SK-N-SH (cell line): ENCODE measurements at regions not wholly inside any gene's neighbourhood (a gene's known extent, or its start where the extent isn't known, plus 50 kb on each side); places are given as distances from the start of the nearest gene placed in this dataset.
A peak's percentile ranks its signal among the peaks of the same experiment; 100 is the strongest.

ENCODE experiments used
- CTCF ChIA-PET: fragments of 300-600, 350-600 bp; formaldehyde crosslinking; extraction: SDS; loops from one replicate; lab custom pipeline; 2021; lab: Yijun Ruan, JAX
- POLR2A ChIA-PET: fragments of 350-600 bp; sonication (Branson Sonifier 250); formaldehyde crosslinking; extraction: SDS; loops from one replicate; lab custom pipeline; 2020; ENCODE audit warnings: antibody characterized with exemption, inconsistent platforms; lab: Yijun Ruan, JAX
- DNase-seq: peaks from one replicate; pipeline ENCODE4 v3.0.0; 2012
- H2AFZ ChIP-seq: fragments of 200-600 bp; sonication (generic); 2 replicates; pipeline ENCODE4 v1.8.1; 2016; ENCODE audit warnings: antibody characterized with exemption, mild to moderate bottlenecking, low read depth
- H3F3A ChIP-seq: fragments of 200-600 bp; sonication (generic); replicated peaks from 2 replicates; pipeline ENCODE3; 2016; ENCODE audit warnings: antibody characterized with exemption, mild to moderate bottlenecking; ENCODE audit not compliant: insufficient read depth
- H3K27ac ChIP-seq, 2 experiments: fragments of 200-500 bp in 1 of 2; fragments of 200-600 bp in 1 of 2; sonication (Bioruptor generic) in 1 of 2; sonication (generic), shearing (Covaris generic) in 1 of 2; 2 replicates each; pipeline versions ENCODE4 v1.5.1 to v1.6.1; 2014 to 2016; ENCODE audit warnings: low read depth in 2 of 2, inconsistent platforms in 1 of 2, low read length in 1 of 2, mild to moderate bottlenecking in 1 of 2, mixed read lengths in 1 of 2
- H3K27me3 ChIP-seq: fragments of 200-600 bp; sonication (generic), shearing (Covaris generic); 2 replicates; pipeline ENCODE4 v1.6.1; 2016; ENCODE audit warnings: mixed run types; ENCODE audit not compliant: insufficient read depth
- H3K36me3 ChIP-seq, 2 experiments: fragments of 200-500 bp in 1 of 2; fragments of 200-600 bp in 1 of 2; sonication (Bioruptor generic) in 1 of 2; sonication (generic) in 1 of 2; replicated peaks in 1 of 2; 2 replicates each; pipeline versions ENCODE3 to v1.5.1; 2014 to 2016; ENCODE audit warnings: low read length in 1 of 2, mild to moderate bottlenecking in 1 of 2; ENCODE audit not compliant: insufficient read depth in 2 of 2, control insufficient read depth in 1 of 2
- H3K4me1 ChIP-seq, 2 experiments: fragments of 200-500 bp in 1 of 2; fragments of 200-600 bp in 1 of 2; sonication (Bioruptor generic) in 1 of 2; sonication (generic), shearing (Covaris generic) in 1 of 2; 2 replicates each; pipeline versions ENCODE4 v1.5.1 to v1.6.1; 2014 to 2016; ENCODE audit warnings: low read depth in 1 of 2, low read length in 1 of 2, mixed run types in 1 of 2; ENCODE audit not compliant: insufficient read depth in 2 of 2, control insufficient read depth in 1 of 2
- H3K4me2 ChIP-seq: fragments of 200-600 bp; sonication (generic), shearing (Covaris generic); 2 replicates; pipeline ENCODE4 v1.6.1; 2017; ENCODE audit warnings: mixed run types
- H3K4me3 ChIP-seq, 2 experiments: fragments of 200-500 bp in 1 of 2; fragments of 200-600 bp in 1 of 2; sonication (Bioruptor generic) in 1 of 2; sonication (generic), shearing (Covaris generic) in 1 of 2; 2 replicates each; pipeline versions ENCODE4 v1.5.1 to v1.8.1; 2014 to 2016; ENCODE audit warnings: low read depth in 2 of 2, inconsistent platforms in 1 of 2, low read length in 1 of 2, mild to moderate bottlenecking in 1 of 2, mixed read lengths in 1 of 2, moderate library complexity in 1 of 2
- H3K79me2 ChIP-seq: fragments of 200-600 bp; sonication (generic); 2 replicates; pipeline ENCODE4 v1.8.1; 2017; ENCODE audit warnings: mild to moderate bottlenecking; ENCODE audit not compliant: insufficient read depth
- H3K9ac ChIP-seq: fragments of 200-600 bp; sonication (generic); 2 replicates; pipeline ENCODE4 v1.6.1; 2017; ENCODE audit warnings: mixed run types
- H3K9me2 ChIP-seq: fragments of 200-600 bp; sonication (generic); 2 replicates; pipeline ENCODE4 v1.6.1; 2017; ENCODE audit warnings: mixed run types
- H3K9me3 ChIP-seq: fragments of 200-600 bp; sonication (generic); 2 replicates; pipeline ENCODE4 v1.6.1; 2017; ENCODE audit warnings: mixed run types, mild to moderate bottlenecking, moderate library complexity
- H4K20me1 ChIP-seq: fragments of 200-600 bp; sonication (generic); 2 replicates; pipeline ENCODE4 v1.6.1; 2017; ENCODE audit warnings: mild to moderate bottlenecking, mixed run types; ENCODE audit not compliant: insufficient read depth
- CHD2 ChIP-seq: fragments of 150-350 bp; IDR thresholded peaks from 2 replicates; pipeline ENCODE4 v1.6.1; 2018; ENCODE audit warnings: low read length; ENCODE audit not compliant: partially characterized antibody
- EZH2phosphoT487 ChIP-seq: fragments of 200-600 bp; sonication (generic); IDR thresholded peaks from 2 replicates; pipeline ENCODE4 v1.6.1; 2017; ENCODE audit warnings: low read depth, mixed run types, mild to moderate bottlenecking, antibody characterized with exemption, moderate library complexity, borderline replicate concordance
- FOSL2 ChIP-seq: IDR thresholded peaks from 2 replicates; pipeline ENCODE4 v1.4.0; 2012; ENCODE audit warnings: low read depth, mild to moderate bottlenecking, moderate library complexity, borderline replicate concordance
- GABPA ChIP-seq: IDR thresholded peaks from 2 replicates; pipeline ENCODE4 v1.4.0; 2012; ENCODE audit warnings: low read depth, mild to moderate bottlenecking
- JUND ChIP-seq: IDR thresholded peaks from 2 replicates; pipeline ENCODE4 v1.4.0; 2012
- NRF1 ChIP-seq: IDR thresholded peaks from 2 replicates; pipeline ENCODE4 v1.6.1; 2012; ENCODE audit warnings: low read depth, mild to moderate bottlenecking, low read length
- RCOR1 ChIP-seq: fragments of 150-350 bp; IDR thresholded peaks from 2 replicates; pipeline ENCODE4 v1.6.1; 2017; ENCODE audit warnings: antibody characterized with exemption, low read length
- RFX5 ChIP-seq: IDR thresholded peaks from 2 replicates; pipeline ENCODE4 v1.6.1; 2012; ENCODE audit warnings: mild to moderate bottlenecking, improper control_type of control experiment, low read length
- RXRA ChIP-seq: IDR thresholded peaks from 2 replicates; pipeline ENCODE4 v1.4.0; 2012; ENCODE audit warnings: low read depth, mild to moderate bottlenecking, borderline replicate concordance
- SMC3 ChIP-seq: IDR thresholded peaks from 2 replicates; pipeline ENCODE4 v1.6.1; 2012; ENCODE audit warnings: low read depth, low read length, improper control_type of control experiment
- TEAD4 ChIP-seq: IDR thresholded peaks from 2 replicates; pipeline ENCODE4 v1.4.0; 2012; ENCODE audit warnings: mild to moderate bottlenecking, borderline replicate concordance; ENCODE audit not compliant: insufficient read depth
- YY1 ChIP-seq: IDR thresholded peaks from 2 replicates; pipeline ENCODE4 v1.4.0; 2012; ENCODE audit warnings: low read depth, mild to moderate bottlenecking
- WGBS: methylation state at CpG from one replicate; pipeline ENCODE4 v1.1.6; 2017; ENCODE audit warnings: low lambda C conversion rate; 5-methylcytosine and 5-hydroxymethylcytosine counted together
- TF ChIP-seq, protein P1 (sequence below): IDR thresholded peaks from 2 replicates; pipeline ENCODE4 v1.4.0; 2012; ENCODE audit warnings: low read depth, borderline replicate concordance
- TF ChIP-seq, protein P2 (sequence below): fragments of 150-350 bp; IDR thresholded peaks from 2 replicates; pipeline ENCODE4 v1.6.1; 2017; ENCODE audit warnings: antibody characterized with exemption, low read length, low read depth, borderline replicate concordance
- TF ChIP-seq, protein P3 (sequence below): fragments of 200-600 bp; sonication (generic); IDR thresholded peaks from 2 replicates; pipeline ENCODE4 v1.6.1; 2017; ENCODE audit warnings: antibody characterized with exemption, mild to moderate bottlenecking, moderate library complexity
- TF ChIP-seq, protein P4 (sequence below): IDR thresholded peaks from 2 replicates; pipeline ENCODE4 v1.6.1; 2012; ENCODE audit warnings: mild to moderate bottlenecking, low read depth, low read length, moderate library complexity
- TF ChIP-seq, protein P5 (sequence below): IDR thresholded peaks from 2 replicates; pipeline ENCODE4 v1.4.0; 2012; ENCODE audit warnings: low read depth, borderline replicate concordance

DNA sequence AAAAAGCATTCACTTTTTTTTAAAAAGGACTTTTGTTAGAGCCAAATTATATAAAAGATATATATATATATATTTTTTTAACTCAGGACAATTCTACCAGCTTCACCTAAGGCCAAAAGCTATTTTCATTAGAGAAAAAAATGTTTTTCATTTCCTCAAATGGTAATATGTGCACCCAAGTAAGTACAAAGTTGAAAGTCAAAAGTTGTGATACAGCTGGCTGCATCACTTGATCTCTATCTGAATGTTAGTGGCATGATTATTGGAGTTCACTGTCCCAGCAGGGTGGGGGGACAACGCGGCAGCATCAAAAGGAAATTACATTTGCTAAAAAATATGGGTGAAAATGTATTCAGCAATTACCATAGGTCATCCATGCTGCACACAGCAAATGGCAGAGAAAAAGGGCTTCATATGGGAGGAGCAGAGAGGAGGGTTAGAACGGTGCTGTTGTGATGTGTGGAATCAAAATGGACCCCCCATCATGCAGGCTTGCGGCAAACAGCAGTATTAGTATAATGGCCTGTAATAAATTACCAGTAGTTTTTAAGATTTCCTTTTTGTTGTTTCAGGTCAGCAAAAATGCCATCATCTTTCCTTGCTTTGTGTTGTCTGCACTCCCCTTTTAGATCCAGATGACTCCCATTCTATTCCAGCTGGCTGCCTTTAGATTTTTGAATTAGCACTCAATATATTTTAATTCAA lies 253.7 kb downstream of the MAT2B start:
- Histone ChIP-seq H4K20me1 (no peaks in the 10 kb centered on the region), H3K9ac (no peak overlapping the region), H3K4me2 (no peak overlapping the region), H3K36me3 (no peaks in the 10 kb centered on the region), H3K9me2 (no peaks in the 10 kb centered on the region)
- POLR2A ChIA-PET = no interaction called here
- CTCF ChIA-PET = no interaction called here
- TF ChIP-seq RFX5 (no peak), EZH2phosphoT487 (no peak), CHD2 (no peak), FOSL2 (no peak), NRF1 (no peak), TEAD4 (no peak)
- TF ChIP-seq, protein P1, sequence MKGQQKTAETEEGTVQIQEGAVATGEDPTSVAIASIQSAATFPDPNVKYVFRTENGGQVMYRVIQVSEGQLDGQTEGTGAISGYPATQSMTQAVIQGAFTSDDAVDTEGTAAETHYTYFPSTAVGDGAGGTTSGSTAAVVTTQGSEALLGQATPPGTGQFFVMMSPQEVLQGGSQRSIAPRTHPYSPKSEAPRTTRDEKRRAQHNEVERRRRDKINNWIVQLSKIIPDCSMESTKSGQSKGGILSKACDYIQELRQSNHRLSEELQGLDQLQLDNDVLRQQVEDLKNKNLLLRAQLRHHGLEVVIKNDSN = no peak
- TF ChIP-seq, protein P2, sequence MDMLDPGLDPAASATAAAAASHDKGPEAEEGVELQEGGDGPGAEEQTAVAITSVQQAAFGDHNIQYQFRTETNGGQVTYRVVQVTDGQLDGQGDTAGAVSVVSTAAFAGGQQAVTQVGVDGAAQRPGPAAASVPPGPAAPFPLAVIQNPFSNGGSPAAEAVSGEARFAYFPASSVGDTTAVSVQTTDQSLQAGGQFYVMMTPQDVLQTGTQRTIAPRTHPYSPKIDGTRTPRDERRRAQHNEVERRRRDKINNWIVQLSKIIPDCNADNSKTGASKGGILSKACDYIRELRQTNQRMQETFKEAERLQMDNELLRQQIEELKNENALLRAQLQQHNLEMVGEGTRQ = no peak
- TF ChIP-seq, protein P3, sequence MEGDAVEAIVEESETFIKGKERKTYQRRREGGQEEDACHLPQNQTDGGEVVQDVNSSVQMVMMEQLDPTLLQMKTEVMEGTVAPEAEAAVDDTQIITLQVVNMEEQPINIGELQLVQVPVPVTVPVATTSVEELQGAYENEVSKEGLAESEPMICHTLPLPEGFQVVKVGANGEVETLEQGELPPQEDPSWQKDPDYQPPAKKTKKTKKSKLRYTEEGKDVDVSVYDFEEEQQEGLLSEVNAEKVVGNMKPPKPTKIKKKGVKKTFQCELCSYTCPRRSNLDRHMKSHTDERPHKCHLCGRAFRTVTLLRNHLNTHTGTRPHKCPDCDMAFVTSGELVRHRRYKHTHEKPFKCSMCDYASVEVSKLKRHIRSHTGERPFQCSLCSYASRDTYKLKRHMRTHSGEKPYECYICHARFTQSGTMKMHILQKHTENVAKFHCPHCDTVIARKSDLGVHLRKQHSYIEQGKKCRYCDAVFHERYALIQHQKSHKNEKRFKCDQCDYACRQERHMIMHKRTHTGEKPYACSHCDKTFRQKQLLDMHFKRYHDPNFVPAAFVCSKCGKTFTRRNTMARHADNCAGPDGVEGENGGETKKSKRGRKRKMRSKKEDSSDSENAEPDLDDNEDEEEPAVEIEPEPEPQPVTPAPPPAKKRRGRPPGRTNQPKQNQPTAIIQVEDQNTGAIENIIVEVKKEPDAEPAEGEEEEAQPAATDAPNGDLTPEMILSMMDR = no peak
- TF ChIP-seq, all 33 proteins: peak for 0
- no peak for DNase-seq
- H3K4me3 ChIP-seq = no peak overlapping the region
- 42% methylated on average over 4 of the region's 4 CpGs for WGBS
- H3K4me1 ChIP-seq = peaks cover 0 to 8% of the 10 kb centered on the region in 2 experiments; a peak in 2 of 4 replicates
- no peaks in the 10 kb centered on the region for H3K79me2 ChIP-seq
- no peaks in the 10 kb centered on the region for H3K27me3 ChIP-seq
- H2AFZ ChIP-seq = no peak overlapping the region
- peaks cover 6% of the 10 kb centered on the region for H3F3A ChIP-seq
- peak overlapping the region in 1 of 2 experiments; percentile 11; a peak in 1 of 4 replicates for H3K27ac ChIP-seq
- no peaks in the 10 kb centered on the region for H3K9me3 ChIP-seq

DNA sequence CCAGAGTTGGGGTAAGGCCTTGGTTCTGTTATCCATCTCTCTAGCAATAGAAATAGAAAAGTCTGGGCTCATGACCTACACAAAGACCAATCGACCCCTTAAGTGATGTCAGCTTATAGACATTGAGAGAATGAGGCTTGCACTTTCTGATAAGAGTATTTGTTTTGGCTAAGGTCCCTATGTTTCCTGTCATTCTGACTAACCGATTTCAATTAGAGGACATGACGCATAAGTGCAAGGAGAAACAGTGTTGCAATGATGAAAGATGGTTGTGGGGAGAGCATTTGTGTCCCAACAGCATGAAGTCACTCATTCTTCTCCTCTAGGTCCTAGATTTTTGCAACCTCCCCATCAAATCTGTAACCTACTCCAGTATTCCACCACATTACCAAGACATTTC lies 255.1 kb downstream of the MAT2B start:
- Histone ChIP-seq H2AFZ (no peak overlapping the region), H3K9me3 (no peaks in the 10 kb centered on the region), H3F3A (peaks cover 6% of the 10 kb centered on the region), H3K27me3 (no peaks in the 10 kb centered on the region), H3K4me3 (no peak overlapping the region), H3K4me2 (no peak overlapping the region), H3K36me3 (no peaks in the 10 kb centered on the region), H3K9ac (no peak overlapping the region), H3K4me1 (peaks cover 0 to 8% of the 10 kb centered on the region in 2 experiments; a peak in 2 of 4 replicates), H3K9me2 (no peaks in the 10 kb centered on the region), H4K20me1 (no peaks in the 10 kb centered on the region), H3K79me2 (no peaks in the 10 kb centered on the region), H3K27ac (peak overlapping the region in 1 of 2 experiments; percentile 9; a peak in 1 of 4 replicates)
- no peak for DNase-seq
- POLR2A ChIA-PET = no interaction called here
- CTCF ChIA-PET = no interaction called here
- 0% methylated on average over 3 of the region's 3 CpGs for WGBS
- TF ChIP-seq YY1 (no peak), SMC3 (no peak), JUND (peak; percentile 53), RXRA (0 out of 2 replicates have a peak, but pooled peaks have one; percentile 23), RCOR1 (no peak), GABPA (no peak)
- TF ChIP-seq, protein P4, sequence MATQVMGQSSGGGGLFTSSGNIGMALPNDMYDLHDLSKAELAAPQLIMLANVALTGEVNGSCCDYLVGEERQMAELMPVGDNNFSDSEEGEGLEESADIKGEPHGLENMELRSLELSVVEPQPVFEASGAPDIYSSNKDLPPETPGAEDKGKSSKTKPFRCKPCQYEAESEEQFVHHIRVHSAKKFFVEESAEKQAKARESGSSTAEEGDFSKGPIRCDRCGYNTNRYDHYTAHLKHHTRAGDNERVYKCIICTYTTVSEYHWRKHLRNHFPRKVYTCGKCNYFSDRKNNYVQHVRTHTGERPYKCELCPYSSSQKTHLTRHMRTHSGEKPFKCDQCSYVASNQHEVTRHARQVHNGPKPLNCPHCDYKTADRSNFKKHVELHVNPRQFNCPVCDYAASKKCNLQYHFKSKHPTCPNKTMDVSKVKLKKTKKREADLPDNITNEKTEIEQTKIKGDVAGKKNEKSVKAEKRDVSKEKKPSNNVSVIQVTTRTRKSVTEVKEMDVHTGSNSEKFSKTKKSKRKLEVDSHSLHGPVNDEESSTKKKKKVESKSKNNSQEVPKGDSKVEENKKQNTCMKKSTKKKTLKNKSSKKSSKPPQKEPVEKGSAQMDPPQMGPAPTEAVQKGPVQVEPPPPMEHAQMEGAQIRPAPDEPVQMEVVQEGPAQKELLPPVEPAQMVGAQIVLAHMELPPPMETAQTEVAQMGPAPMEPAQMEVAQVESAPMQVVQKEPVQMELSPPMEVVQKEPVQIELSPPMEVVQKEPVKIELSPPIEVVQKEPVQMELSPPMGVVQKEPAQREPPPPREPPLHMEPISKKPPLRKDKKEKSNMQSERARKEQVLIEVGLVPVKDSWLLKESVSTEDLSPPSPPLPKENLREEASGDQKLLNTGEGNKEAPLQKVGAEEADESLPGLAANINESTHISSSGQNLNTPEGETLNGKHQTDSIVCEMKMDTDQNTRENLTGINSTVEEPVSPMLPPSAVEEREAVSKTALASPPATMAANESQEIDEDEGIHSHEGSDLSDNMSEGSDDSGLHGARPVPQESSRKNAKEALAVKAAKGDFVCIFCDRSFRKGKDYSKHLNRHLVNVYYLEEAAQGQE = no peak
- TF ChIP-seq, protein P2 = no peak
- TF ChIP-seq, protein P5, sequence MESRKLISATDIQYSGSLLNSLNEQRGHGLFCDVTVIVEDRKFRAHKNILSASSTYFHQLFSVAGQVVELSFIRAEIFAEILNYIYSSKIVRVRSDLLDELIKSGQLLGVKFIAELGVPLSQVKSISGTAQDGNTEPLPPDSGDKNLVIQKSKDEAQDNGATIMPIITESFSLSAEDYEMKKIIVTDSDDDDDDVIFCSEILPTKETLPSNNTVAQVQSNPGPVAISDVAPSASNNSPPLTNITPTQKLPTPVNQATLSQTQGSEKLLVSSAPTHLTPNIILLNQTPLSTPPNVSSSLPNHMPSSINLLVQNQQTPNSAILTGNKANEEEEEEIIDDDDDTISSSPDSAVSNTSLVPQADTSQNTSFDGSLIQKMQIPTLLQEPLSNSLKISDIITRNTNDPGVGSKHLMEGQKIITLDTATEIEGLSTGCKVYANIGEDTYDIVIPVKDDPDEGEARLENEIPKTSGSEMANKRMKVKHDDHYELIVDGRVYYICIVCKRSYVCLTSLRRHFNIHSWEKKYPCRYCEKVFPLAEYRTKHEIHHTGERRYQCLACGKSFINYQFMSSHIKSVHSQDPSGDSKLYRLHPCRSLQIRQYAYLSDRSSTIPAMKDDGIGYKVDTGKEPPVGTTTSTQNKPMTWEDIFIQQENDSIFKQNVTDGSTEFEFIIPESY = no peak
